ENCODE measurements at regions not wholly inside any gene's neighbourhood (a gene's known extent, or its start where the extent isn't known, plus 50 kb on each side); places are given as distances from the start of the nearest gene placed in this dataset.

DNA sequence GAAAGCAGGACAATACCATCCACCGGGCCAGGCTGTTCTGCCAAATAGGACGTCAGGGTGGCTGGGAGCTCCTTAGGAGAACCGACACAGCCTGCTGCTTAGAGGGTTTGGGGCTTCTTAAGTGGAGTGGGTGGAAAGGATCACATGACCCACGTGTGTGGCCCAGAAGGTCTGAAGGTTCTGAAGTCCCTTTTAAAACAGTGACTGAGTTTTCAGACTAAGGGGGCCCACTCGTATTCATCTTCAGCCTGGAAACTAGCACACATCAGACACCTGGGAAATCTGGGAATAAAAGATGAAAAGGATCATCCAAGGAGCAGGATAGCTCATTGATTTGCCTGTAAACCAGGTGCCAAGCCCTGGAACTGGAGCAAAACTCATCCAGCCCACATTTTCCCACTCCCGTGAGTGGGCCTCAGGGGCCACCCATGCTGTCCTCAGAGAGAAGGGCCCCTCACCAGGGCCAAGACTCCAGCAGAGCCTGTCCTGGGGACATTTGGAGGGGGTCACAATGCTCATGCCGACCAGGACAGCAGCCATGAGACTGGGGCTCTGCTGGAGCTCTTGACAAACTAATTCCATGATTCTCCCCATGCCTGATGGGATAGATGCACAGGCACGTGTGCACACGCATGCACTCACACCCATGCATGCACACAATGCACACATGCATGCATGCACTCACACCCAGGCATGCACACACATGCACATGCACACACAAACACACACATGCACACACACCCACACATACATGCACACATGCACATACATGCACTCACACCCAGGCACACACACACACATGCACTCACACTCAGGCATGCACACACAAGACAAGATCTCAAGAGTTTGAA lies 168.8 kb upstream of the PPP2R2D start:
- 57% methylated on average over 3 of the region's 9 CpGs for WGBS (ENCODE audit: low lambda C conversion rate)
- H2AFZ ChIP-seq (ENCODE audit: low read length): no peak overlapping the region
- POLR2A ChIA-PET: no interaction called here
- no peaks in the 10 kb centered on the region for H3K36me3 ChIP-seq (replicated peaks in 1 of 2; ENCODE audit: control insufficient read depth in 1 of 2, insufficient read depth in 2 of 2, low read length in 2 of 2)
- H3K9ac ChIP-seq (ENCODE audit: insufficient read depth, low read depth, low read length): no peak overlapping the region
- TF ChIP-seq ZNF501 (CRISPR knock-in tag; IDR thresholded peaks at IDR 0.05): no peak
- no peak for TF ChIP-seq RBFOX2 (IDR thresholded peaks at IDR 0.05; ENCODE audit: low read depth, low read length)
- TF ChIP-seq, protein P1, sequence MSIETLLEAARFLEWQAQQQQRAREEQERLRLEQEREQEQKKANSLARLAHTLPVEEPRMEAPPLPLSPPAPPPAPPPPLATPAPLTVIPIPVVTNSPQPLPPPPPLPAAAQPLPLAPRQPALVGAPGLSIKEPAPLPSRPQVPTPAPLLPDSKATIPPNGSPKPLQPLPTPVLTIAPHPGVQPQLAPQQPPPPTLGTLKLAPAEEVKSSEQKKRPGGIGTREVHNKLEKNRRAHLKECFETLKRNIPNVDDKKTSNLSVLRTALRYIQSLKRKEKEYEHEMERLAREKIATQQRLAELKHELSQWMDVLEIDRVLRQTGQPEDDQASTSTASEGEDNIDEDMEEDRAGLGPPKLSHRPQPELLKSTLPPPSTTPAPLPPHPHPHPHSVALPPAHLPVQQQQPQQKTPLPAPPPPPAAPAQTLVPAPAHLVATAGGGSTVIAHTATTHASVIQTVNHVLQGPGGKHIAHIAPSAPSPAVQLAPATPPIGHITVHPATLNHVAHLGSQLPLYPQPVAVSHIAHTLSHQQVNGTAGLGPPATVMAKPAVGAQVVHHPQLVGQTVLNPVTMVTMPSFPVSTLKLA (IDR thresholded peaks at IDR 0.05): peak; percentile 88
- no peak for TF ChIP-seq ZNF788 (CRISPR knock-in tag; IDR thresholded peaks at IDR 0.05; ENCODE audit: borderline replicate concordance)
- no peak for TF ChIP-seq U2AF1 (optimal IDR thresholded peaks at IDR 0.05; ENCODE audit: low read depth, low read length)
- H3K9me3 ChIP-seq (ENCODE audit: low read length): peaks cover 8% of the 10 kb centered on the region
- no peaks in the 10 kb centered on the region for H3K79me2 ChIP-seq (ENCODE audit: insufficient read depth, low read length)
- no peak for FAIRE-seq
- peaks cover under 1% of the 10 kb centered on the region; the same call in 1 of the 2 replicates for H3K4me1 ChIP-seq (ENCODE audit: insufficient read depth, low read length)
- CTCF ChIA-PET (ENCODE audit: low intra/inter-chr PET ratio, low total read pairs): no interaction called here
- H3K4me3 ChIP-seq (replicated peaks in 1 of 3; ENCODE audit: insufficient read depth in 1 of 3, low read depth in 2 of 3, low read length in 3 of 3): no peak overlapping the region
- intact Hi-C loops (cut with micrococcal nuclease; ENCODE audit: unreplicated experiment) (no loop called here), in situ Hi-C loops (cut with HindIII; ENCODE audit: extremely low pct_ligation_motif_present, low pct_unique_long_range_greater_than_20kb) (no loop called here)
- DNase-seq (ENCODE audit: low spot score): no peak
- H4K20me1 ChIP-seq (ENCODE audit: insufficient read depth, low read length): no peaks in the 10 kb centered on the region
- H3K27me3 ChIP-seq (ENCODE audit: control insufficient read depth in 1 of 2, insufficient read depth in 2 of 2, low read length in 2 of 2): peaks cover 1 to 10% of the 10 kb centered on the region in 2 experiments; a peak in 3 of 5 replicates
- no TSS peak for BruUV-seq (replicated peaks)
- H3K27ac ChIP-seq (ENCODE audit: extremely low read length, insufficient read depth, low read length): no peak overlapping the region
- ATAC-seq: no peak
- no peak overlapping the region for H3K4me2 ChIP-seq (ENCODE audit: low read depth, low read length)

DNA sequence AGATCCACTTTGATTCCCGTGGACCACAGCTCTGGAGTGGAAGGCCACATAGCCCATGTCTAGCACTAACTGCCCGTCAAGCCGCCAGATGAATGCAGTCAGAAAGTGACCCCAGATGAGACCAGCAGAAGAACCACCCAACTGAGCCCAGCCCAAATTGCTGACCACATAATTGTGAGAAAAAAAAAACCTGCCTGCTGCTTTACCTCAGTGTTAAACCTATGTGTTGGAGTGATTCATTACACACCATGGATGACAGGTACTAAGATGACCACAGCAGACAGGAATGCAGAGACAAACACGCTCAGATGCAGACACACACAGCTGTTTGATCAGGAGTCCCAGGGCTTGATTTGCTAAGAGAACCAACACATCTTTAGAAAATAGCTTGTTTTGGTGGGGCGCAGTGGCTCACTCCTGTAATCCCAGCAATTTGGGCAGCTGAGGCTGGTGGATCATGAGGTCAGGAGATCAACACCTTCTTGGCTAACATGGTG lies 168.1 kb upstream of the PPP2R2D start:
- ATAC-seq: no peak
- intact Hi-C loops (cut with micrococcal nuclease; ENCODE audit: unreplicated experiment) (no loop called here), in situ Hi-C loops (cut with HindIII; ENCODE audit: extremely low pct_ligation_motif_present, low pct_unique_long_range_greater_than_20kb) (no loop called here)
- Histone ChIP-seq H3K4me3 (replicated peaks in 1 of 3; ENCODE audit: insufficient read depth in 1 of 3, low read depth in 2 of 3, low read length in 3 of 3) (no peak overlapping the region), H3K9ac (ENCODE audit: insufficient read depth, low read depth, low read length) (no peak overlapping the region), H3K27ac (ENCODE audit: extremely low read length, insufficient read depth, low read length) (no peak overlapping the region), H4K20me1 (ENCODE audit: insufficient read depth, low read length) (no peaks in the 10 kb centered on the region), H3K4me1 (ENCODE audit: insufficient read depth, low read length) (no peaks in the 10 kb centered on the region), H3K4me2 (ENCODE audit: low read depth, low read length) (no peak overlapping the region), H2AFZ (ENCODE audit: low read length) (no peak overlapping the region), H3K79me2 (ENCODE audit: insufficient read depth, low read length) (no peaks in the 10 kb centered on the region), H3K9me3 (ENCODE audit: low read length) (peaks cover 8% of the 10 kb centered on the region), H3K36me3 (replicated peaks in 1 of 2; ENCODE audit: control insufficient read depth in 1 of 2, insufficient read depth in 2 of 2, low read length in 2 of 2) (no peaks in the 10 kb centered on the region), H3K27me3 (ENCODE audit: control insufficient read depth in 1 of 2, insufficient read depth in 2 of 2, low read length in 2 of 2) (peaks cover 1 to 10% of the 10 kb centered on the region in 2 experiments; a peak in 3 of 5 replicates)
- peak; percentile 16 for DNase-seq (ENCODE audit: low spot score)
- TF ChIP-seq ZNF331 (CRISPR knock-in tag; IDR thresholded peaks at IDR 0.05) (peak; percentile 97), TAF15 (IDR thresholded peaks at IDR 0.05; ENCODE audit: low read depth, low read length, poor library complexity, severe bottlenecking) (no peak)
- FAIRE-seq: no peak
- CTCF ChIA-PET (ENCODE audit: low intra/inter-chr PET ratio, low total read pairs): no interaction called here
- POLR2A ChIA-PET: no interaction called here
- 16% methylated on average over 4 of the region's 5 CpGs for WGBS (ENCODE audit: low lambda C conversion rate)
- no TSS peak for BruUV-seq (replicated peaks)
